Mesendoderm (in vitro differentiated cells): ENCODE measurements at regions not wholly inside any gene's neighbourhood (a gene's known extent, or its start where the extent isn't known, plus 50 kb on each side); places are given as distances from the start of the nearest gene placed in this dataset.

Experiments
- DNase-seq: peaks from one replicate; pipeline ENCODE4 v3.0.0; 2013
- H2AK5ac ChIP-seq: 2 replicates; pipeline ENCODE4 v1.6.1; 2013; ENCODE audit warnings: low read length, inconsistent platforms
- H2BK120ac ChIP-seq: 2 replicates; pipeline ENCODE4 v1.6.1; 2013; ENCODE audit warnings: low read depth, mild to moderate bottlenecking, low read length, moderate library complexity, mixed read lengths
- H2BK15ac ChIP-seq: replicated peaks from 2 replicates; pipeline ENCODE4 v1.6.1; 2013; ENCODE audit warnings: low read depth, mild to moderate bottlenecking, moderate library complexity
- H2BK5ac ChIP-seq: 2 replicates; pipeline ENCODE4 v1.6.1; 2013; ENCODE audit warnings: low read length, inconsistent platforms
- H3K18ac ChIP-seq: 2 replicates; pipeline ENCODE4 v1.6.1; 2013; ENCODE audit warnings: mild to moderate bottlenecking, low read length, mixed read lengths
- H3K23ac ChIP-seq: one replicate; pipeline ENCODE4 v1.6.1; 2013; ENCODE audit warnings: low read length
- H3K27ac ChIP-seq: 2 replicates; pipeline ENCODE4 v1.5.1; 2013; ENCODE audit warnings: low read depth, mild to moderate bottlenecking, inconsistent platforms, low read length, moderate library complexity
- H3K27me3 ChIP-seq: 2 replicates; pipeline ENCODE4 v1.6.1; 2013; ENCODE audit warnings: low read length, control low read depth, mild to moderate bottlenecking, inconsistent platforms; ENCODE audit not compliant: insufficient read depth, poor library complexity
- H3K36me3 ChIP-seq: 2 replicates; pipeline ENCODE4 v1.6.1; 2013; ENCODE audit warnings: low read length, inconsistent platforms; ENCODE audit not compliant: control insufficient read depth, insufficient read depth
- H3K4ac ChIP-seq: one replicate; pipeline ENCODE4 v1.6.1; 2013; ENCODE audit warnings: low read depth, mild to moderate bottlenecking, low read length, moderate library complexity
- H3K4me1 ChIP-seq: 2 replicates; pipeline ENCODE4 v1.6.1; 2013; ENCODE audit warnings: low read depth, low read length, inconsistent platforms; ENCODE audit not compliant: control insufficient read depth
- H3K4me2 ChIP-seq: 2 replicates; pipeline ENCODE4 v1.6.1; 2013; ENCODE audit warnings: low read length
- H3K4me3 ChIP-seq: 2 replicates; pipeline ENCODE4 v1.5.1; 2013; ENCODE audit warnings: mild to moderate bottlenecking, low read length
- H3K56ac ChIP-seq: one replicate; pipeline ENCODE4 v1.6.1; 2013; ENCODE audit warnings: low read length
- H3K79me1 ChIP-seq: 2 replicates; pipeline ENCODE4 v1.6.1; 2013; ENCODE audit warnings: low read length, inconsistent platforms
- H3K79me2 ChIP-seq: 2 replicates; pipeline ENCODE4 v1.6.1; 2013; ENCODE audit warnings: mild to moderate bottlenecking, low read length; ENCODE audit not compliant: control insufficient read depth, insufficient read depth
- H3K9ac ChIP-seq: 2 replicates; pipeline ENCODE4 v1.6.1; 2013; ENCODE audit warnings: low read length, inconsistent platforms
- H4K5ac ChIP-seq: one replicate; pipeline ENCODE4 v1.6.1; 2013; ENCODE audit warnings: low read length
- H4K8ac ChIP-seq: one replicate; pipeline ENCODE4 v1.6.1; 2013; ENCODE audit warnings: low read depth, mild to moderate bottlenecking, control low read depth, low read length, moderate library complexity
- WGBS: extraction: QIAGEN DNeasy Blood & Tissue Kit; methylation state at CpG from one replicate; pipeline ENCODE4 v1.1.7; 2013; ENCODE audit warnings: low lambda C conversion rate, missing lambda C conversion rate; ENCODE audit not compliant: insufficient coverage; ENCODE audit errors: extremely low coverage; 5-methylcytosine and 5-hydroxymethylcytosine counted together

DNA sequence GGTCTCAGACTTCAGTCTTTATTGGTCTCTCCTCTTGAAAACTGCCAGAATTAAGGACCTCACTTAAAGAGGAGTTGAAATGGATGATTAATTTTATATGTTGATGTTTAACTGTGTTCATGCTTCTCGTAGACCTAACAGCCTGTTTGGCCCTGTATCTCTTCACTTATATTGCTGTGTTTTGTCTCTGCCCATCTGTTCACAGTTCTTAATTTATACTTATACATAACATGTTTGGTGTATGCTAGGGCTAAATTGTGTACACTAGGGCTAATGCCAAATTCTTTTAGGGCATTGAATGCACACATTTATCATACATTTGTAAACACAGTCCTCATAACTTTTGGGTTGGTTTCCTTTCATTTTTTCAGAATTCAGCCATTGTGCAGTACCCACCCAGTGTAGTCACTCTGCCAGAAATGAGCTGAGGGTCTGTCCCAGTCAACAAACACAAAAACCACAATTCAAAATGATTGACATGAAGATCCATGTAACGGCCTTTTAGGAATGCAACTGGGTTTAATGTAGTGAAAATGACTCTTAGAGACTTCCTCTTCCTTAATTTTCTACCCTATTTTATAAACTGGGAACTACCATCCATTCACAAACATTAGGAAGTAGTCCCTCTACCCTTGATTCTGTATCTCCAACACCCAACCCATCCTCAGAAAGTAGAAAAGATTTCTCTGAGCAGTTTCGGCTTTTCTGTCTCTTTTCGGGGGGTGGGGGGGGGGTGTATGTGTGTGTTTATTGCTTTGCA is 668.8 kb upstream of the KLF4 start:
- H3K4ac ChIP-seq = no peak overlapping the region
- no peaks in the 10 kb centered on the region for H3K4me1 ChIP-seq
- H3K27ac ChIP-seq = no peak overlapping the region
- H3K9ac ChIP-seq = no peak overlapping the region
- H4K8ac ChIP-seq = no peak overlapping the region
- no peak overlapping the region for H4K5ac ChIP-seq
- no peak overlapping the region for H3K4me3 ChIP-seq
- H2BK15ac ChIP-seq = no peak overlapping the region
- no peak overlapping the region for H3K56ac ChIP-seq
- H3K79me2 ChIP-seq = no peaks in the 10 kb centered on the region
- H3K23ac ChIP-seq = no peak overlapping the region
- H3K36me3 ChIP-seq = no peaks in the 10 kb centered on the region
- no peak overlapping the region for H2AK5ac ChIP-seq
- no peak overlapping the region for H2BK5ac ChIP-seq
- H3K4me2 ChIP-seq = no peak overlapping the region
- no peak overlapping the region for H2BK120ac ChIP-seq
- WGBS = no CpG with 5 or more reads among the region's 4 CpGs
- no peak overlapping the region for H3K18ac ChIP-seq
- no peaks in the 10 kb centered on the region for H3K27me3 ChIP-seq
- no peaks in the 10 kb centered on the region for H3K79me1 ChIP-seq
- DNase-seq = no peak

DNA sequence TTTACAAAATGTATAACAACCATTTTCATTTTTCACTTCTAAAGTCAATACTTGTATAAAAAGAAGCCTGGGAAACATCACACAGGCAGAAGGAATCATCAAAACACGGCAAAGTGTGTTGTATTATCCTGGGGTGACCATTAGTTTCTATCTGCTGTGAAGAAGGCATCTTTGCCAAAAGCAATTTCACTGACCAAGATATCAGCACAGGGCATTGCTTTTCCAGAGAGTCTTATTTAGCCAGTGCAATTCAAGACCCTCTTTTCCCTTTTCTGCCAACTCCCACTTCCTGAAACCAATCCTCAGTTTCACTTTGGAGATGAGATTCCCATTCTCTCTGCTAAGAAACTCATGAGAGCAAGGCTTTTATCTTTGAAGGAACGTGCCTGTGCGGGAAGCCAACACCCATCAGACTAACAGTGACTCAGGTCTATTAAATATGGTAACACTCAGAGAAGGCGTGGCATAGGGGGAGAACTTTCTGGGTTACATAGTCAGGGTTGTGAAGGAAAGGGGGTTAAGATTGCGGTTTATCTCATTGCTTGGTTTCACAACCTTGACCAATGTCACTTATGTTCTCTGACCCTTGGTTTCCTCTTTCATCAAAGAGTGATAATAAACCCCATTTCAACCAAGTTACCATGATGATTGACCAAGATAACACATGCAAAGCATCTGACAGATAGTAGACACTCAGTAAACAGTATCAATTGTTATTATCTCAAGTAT is 666.9 kb upstream of the KLF4 start:
- Histone ChIP-seq H3K4me2 (no peak overlapping the region), H3K27ac (no peak overlapping the region), H3K4me1 (no peaks in the 10 kb centered on the region), H3K27me3 (no peaks in the 10 kb centered on the region), H3K79me2 (no peaks in the 10 kb centered on the region), H2BK120ac (no peak overlapping the region), H3K4me3 (no peak overlapping the region), H3K9ac (no peak overlapping the region), H4K8ac (no peak overlapping the region), H3K23ac (no peak overlapping the region), H2BK5ac (no peak overlapping the region), H3K79me1 (no peaks in the 10 kb centered on the region), H3K4ac (no peak overlapping the region), H3K36me3 (no peaks in the 10 kb centered on the region), H2BK15ac (no peak overlapping the region), H4K5ac (no peak overlapping the region), H3K18ac (no peak overlapping the region), H2AK5ac (no peak overlapping the region), H3K56ac (no peak overlapping the region)
- WGBS = no CpG with 5 or more reads among the region's 5 CpGs
- no peak for DNase-seq

- WGBS = no CpG with 5 or more reads among the region's 4 CpGs
- no peak overlapping the region for H4K8ac ChIP-seq
- no peak overlapping the region for H3K4ac ChIP-seq
These were observed 663.8 kb upstream of the KLF4 start for GRCh38 chr9:108153416-108153815.

GRCh38 chr9:108150736-108151586 is 661.4 kb upstream of the KLF4 start:
- H3K79me2 ChIP-seq = no peaks in the 10 kb centered on the region
- H3K18ac ChIP-seq = no peak overlapping the region
- H2BK120ac ChIP-seq = no peak overlapping the region
- H2BK5ac ChIP-seq = no peak overlapping the region
- no peak overlapping the region for H3K23ac ChIP-seq
- H4K8ac ChIP-seq = no peak overlapping the region
- H3K79me1 ChIP-seq = no peaks in the 10 kb centered on the region
- no peak overlapping the region for H3K4me2 ChIP-seq
- H3K56ac ChIP-seq = no peak overlapping the region
- no peak overlapping the region for H3K9ac ChIP-seq
- no peak overlapping the region for H4K5ac ChIP-seq
- H3K27me3 ChIP-seq = no peaks in the 10 kb centered on the region
- no peaks in the 10 kb centered on the region for H3K4me1 ChIP-seq
- no CpG with 5 or more reads among the region's 16 CpGs for WGBS
- H3K4me3 ChIP-seq = no peak overlapping the region
- no peak for DNase-seq
- H3K36me3 ChIP-seq = no peaks in the 10 kb centered on the region
- no peak overlapping the region for H2AK5ac ChIP-seq
- H2BK15ac ChIP-seq = no peak overlapping the region
- H3K4ac ChIP-seq = no peak overlapping the region
- H3K27ac ChIP-seq = no peak overlapping the region

More at GRCh38 chr9:108153416-108153815, 663.8 kb upstream of the KLF4 start:
- no peak overlapping the region for H3K56ac ChIP-seq
- no peak overlapping the region for H2AK5ac ChIP-seq
- H3K23ac ChIP-seq = no peak overlapping the region
- no peak overlapping the region for H3K18ac ChIP-seq
- no peak overlapping the region for H3K9ac ChIP-seq
- no peak overlapping the region for H2BK15ac ChIP-seq
- no peaks in the 10 kb centered on the region for H3K79me1 ChIP-seq
- H3K4me1 ChIP-seq = no peaks in the 10 kb centered on the region
- no peaks in the 10 kb centered on the region for H3K27me3 ChIP-seq
- H3K27ac ChIP-seq = no peak overlapping the region
- no peak overlapping the region for H3K4me2 ChIP-seq
- H3K36me3 ChIP-seq = no peaks in the 10 kb centered on the region
- no peaks in the 10 kb centered on the region for H3K79me2 ChIP-seq
- no peak overlapping the region for H4K5ac ChIP-seq
- no peak for DNase-seq
- no peak overlapping the region for H2BK120ac ChIP-seq
- no peak overlapping the region for H2BK5ac ChIP-seq
- no peak overlapping the region for H3K4me3 ChIP-seq

DNA sequence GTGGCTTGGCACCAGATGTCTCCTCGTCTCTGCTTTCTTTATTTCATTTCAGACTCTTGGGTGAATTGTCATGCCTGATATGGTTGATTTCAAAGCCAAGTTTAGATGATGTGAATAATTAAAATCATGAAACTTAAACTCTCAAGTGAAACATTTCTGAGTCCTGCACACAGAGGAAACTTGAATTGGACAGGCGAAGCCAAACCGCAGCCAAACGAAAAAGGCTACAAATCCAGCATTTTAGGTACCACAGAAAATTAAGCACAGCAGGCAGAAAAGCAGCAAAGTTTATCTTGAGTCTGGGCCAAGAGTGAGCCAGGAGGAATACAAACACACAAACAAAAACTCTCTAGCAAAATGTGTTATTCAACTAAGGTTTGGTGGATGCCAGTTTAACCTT is 659.8 kb upstream of the KLF4 start:
- Histone ChIP-seq H3K27ac (no peak overlapping the region), H3K9ac (no peak overlapping the region), H3K4me1 (no peaks in the 10 kb centered on the region), H3K79me1 (no peaks in the 10 kb centered on the region), H2BK15ac (no peak overlapping the region), H3K56ac (no peak overlapping the region), H3K18ac (no peak overlapping the region), H2AK5ac (no peak overlapping the region), H3K4ac (no peak overlapping the region), H3K4me3 (no peak overlapping the region), H3K4me2 (no peak overlapping the region), H3K23ac (no peak overlapping the region), H3K79me2 (no peaks in the 10 kb centered on the region), H4K8ac (no peak overlapping the region), H3K36me3 (no peaks in the 10 kb centered on the region), H4K5ac (no peak overlapping the region), H3K27me3 (no peaks in the 10 kb centered on the region), H2BK120ac (no peak overlapping the region), H2BK5ac (no peak overlapping the region)
- no CpG with 5 or more reads among the region's 4 CpGs for WGBS
- no peak for DNase-seq
